DMS79 treated with DMSO at 0.1 percent for 48 hours (cell line): ENCODE measurements at regions not wholly inside any gene's neighbourhood (a gene's known extent, or its start where the extent isn't known, plus 50 kb on each side); places are given as distances from the start of the nearest gene placed in this dataset.

Source experiments
- DNase-seq: peaks from one replicate; lab custom pipeline; 2025; lab: John Stamatoyannopoulos, UW

DNA sequence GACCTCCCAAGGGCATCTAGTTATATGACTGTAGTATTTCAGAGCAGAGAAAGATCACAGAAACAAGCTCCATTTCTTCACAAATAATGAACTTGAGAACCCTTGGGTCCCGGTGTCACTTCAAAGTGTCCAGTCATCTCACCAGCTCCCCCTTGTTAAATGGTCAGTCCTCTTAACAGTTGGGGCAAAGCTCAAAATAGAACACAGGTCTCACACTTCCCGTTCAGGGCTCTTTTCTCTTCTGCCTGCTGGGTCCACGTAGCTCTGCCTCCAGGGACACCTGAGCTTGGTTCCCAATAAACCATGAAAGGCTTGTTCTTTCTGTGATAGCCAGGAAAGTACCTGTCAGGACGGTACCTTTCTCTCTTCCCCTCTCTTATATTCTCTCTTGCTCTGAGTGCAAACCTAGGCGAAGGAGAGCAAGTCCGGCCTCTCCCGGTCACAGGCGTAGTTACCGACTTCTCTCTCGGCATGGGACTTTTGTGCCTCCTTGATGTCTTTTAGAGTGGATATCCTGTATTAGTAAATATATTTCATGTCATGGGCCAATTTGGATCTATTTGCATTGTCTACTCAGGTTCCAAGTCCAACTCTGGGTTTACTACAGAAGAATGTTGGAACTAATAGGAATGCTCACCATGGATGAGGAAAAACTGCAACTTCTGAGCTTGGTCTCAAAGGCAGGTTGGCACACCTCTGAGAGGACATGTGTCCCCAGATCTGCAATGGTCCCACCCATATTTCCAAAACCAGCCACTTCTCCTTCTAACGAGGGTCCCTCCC, 118.8 kb upstream of the PARP11 start:
- DNase-seq = no peak

DNA sequence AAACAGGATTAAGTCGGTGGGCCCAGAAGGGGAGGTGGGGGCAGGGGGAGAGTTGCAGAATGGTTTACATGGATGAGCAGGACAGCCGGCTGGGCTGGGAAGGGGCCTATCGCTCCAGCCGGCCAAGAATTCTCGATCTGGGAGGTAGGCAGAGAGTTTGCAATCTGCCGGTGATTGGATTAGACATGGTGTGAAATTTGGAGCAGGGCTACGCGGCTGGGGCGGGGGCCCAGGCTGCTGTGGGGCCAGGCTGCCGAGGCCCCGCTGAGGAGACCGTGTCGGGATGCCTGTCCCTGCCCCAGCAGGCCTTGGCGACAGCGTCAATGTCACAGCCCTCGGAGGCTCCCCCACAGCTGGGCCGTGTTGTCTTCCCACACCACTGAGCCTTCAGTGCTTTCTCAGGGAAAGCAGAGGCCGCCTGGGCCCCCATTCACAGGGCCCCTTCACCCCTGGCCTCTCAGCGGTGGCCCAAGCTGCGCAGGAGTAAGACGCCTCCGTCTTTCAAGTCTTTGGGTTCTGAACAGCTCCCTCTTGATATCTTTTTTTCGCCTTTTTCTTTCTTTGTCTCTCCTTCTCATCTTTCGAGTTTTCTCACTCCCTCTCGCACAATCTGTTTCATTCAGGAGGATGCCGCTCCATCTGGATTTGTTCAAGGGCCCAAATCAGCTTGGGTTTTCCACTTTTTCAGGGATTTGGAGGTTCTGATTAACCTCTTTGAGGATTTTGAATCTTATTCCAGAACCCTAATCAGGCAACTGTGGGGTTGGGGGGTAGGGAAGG, 117.5 kb upstream of the PARP11 start:
- no peak for DNase-seq

DNA sequence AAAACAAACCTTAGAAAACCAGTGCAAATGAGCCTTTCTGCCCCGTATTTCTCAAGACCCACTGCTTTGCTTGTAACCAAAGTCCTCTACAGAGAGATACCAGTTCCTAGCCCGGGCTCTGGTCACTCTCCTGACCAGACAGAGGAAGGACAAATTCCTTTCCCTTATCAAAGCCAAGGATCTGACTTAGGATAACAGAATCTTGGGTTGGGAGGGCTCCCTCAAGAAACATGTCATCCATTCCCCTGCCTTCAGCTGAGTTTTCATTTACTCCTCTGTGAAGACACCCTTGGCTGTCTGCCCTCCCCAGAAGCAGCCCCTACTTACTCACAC, 116.0 kb upstream of the PARP11 start:
- DNase-seq = no peak

DNA sequence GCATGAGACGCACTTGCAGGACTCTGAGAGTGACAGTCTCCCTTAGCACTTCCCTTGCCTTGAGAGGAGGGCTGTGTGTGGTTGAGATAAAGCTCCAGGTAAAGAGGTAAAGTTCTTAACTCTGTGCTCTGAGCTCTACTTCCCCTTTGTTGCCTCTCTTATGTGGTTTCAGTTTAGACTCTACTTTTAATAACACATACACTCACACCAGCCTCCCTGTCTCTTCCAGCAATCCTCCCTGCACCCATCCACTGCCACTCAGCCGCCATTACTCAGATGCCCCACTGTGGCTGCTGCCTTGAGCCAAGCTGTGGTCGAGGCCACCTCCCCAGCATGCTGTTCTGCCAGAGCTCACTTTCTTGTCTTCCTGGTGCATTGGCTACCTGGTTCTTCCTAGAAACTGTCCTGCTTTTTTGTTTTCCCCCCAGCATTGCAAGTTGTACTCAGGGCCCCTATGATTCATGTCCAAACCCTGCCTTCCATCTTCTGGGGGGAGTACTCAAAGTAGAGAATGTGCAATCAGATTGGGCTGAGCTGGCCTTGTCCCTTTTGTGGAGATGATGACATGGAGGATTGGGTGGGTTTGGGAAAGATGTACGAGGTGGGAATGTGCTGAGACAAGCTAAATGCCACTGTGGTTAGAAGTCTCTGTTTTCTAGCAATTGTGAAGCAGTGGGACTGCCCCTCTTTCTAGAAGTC, 115.5 kb upstream of the PARP11 start:
- DNase-seq = no peak

DNA sequence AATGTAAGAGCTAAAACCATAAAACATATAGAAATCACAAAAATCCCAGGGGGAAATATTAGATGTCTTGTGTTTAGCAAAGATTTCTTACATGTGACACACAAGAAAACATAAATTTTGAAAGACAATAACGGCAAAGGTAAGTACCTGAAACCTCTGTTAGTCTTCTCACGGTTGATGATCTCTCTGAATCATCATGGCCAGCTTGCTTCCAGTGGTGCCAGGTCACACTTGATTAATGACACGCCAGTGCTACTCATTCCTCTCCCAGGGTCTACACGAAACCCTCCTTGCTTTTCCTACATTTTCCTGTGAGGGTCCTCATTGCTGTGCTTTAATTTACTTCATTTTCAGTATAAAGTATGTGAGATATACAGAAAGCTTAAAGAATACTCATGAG, 114.4 kb upstream of the PARP11 start:
- no peak for DNase-seq

DNA sequence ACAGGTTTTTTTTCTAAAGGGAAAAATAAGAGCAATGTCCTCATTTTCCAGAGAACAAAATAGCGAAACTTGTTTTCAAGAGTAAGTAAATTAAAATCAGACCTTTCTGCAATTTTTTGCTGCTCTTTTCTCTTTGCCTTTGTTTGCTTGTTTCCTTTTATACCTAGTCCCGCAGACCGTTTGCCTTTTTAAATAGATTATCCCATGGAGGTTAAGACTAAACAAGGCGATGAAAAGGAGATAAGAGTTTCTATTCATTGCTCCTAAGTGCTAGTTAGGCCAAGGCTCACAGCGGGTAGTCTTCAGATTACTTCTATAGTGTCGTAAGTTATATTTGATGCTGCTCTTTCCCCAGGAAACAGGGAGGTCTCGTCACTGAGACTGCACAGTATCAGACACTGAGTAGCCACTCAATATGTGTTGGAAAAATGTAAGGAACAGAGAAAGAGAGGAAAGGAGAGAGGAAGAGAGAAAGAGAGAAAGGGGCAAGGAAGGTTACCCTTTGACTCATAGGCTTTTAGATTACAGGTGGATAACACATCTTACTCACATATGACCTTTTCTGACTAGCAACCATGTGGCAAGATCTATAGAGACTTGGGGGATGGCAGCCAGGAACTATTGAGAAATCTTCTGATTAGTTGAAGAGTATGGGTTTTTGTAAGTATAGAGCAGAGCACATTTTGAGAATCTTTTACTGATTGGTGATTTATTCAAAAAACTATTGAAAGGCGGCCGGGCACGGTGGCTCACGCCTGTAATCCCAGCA, 107.5 kb upstream of the PARP11 start:
- DNase-seq = no peak

DNA sequence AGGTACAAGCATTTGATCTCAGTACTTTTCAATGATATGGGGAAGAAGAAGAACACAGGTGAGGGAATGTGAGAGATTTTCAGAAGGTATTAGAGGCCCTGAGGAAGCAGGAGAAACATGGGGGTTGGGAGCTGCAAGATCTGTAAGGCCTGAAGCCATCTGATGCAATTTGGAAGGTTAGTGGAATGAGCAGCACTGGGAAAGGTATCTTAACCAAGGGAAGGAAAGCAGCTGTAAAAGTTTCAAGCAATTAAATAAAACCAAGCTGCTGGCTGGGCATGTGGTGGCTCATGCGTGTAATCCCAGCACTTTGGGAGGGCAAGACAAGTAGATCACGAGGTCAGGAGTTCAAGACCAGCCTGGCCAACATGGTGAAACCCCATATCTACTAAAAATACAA, 104.4 kb upstream of the PARP11 start:
- DNase-seq = no peak

DNA sequence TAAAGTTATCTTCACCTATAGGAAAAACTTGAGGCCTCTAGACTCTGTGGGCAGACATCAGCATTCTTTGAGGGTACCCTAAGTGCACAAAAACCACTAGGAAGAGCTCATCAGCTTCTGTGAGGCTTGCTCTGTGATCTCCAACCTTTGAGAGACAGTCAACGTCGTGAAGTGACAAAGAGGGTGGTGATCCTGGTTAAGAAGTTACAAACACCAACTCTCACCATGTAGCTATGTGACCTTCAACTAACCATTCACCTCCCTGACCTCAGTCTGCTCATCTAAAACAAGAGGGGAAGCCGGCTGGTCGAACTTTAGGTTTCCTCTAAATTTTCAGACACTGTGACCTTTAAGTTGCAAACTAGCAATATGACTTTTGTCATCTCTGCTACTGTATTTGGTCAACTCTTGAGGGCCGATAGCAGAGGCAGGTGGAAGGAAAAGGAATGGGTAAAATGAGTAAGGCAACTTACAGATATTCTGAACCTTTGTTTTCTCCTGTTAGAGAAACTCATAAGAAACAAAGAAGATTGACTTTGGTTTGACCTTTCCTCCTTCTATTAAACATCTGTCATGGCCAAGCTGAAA, 103.2 kb upstream of the PARP11 start:
- DNase-seq = no peak

DNA sequence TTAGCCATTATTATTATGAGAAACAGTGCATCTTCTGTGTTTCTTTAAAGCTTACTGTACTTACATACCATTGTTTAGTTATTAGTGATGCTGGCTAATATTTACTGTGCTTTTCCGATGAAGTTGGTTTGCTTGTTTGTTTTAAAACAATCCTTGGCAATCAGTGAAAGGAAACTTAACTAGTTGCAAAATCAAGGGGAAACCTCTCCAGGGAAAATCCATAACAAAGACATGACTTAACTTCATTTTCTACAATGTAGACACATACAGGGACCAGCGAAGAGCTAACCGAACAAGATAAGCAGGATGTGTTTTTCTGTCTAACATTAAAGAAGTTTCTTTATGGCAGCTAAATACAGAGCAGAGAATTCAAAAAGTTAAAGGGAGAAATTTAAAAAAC, 102.5 kb upstream of the PARP11 start:
- no peak for DNase-seq

DNA sequence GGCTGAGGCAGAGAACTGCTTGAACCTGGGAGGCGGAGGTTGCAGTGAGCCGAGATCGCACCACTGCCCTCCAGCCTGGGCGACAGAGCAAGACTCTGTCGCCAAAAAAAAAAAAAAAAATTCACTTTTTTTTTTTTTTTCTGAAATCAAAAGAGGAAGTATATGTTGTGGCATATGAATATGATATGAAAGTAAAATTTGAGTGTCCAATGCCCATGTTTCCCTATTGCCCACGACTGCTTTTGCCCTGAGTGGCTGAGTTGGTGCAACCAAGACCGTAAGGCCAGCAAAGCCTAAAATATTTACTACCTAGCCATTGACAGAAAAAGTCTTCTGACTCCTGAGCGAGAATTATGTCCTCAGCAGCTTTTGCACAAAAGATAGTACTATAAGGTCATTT, 101.7 kb upstream of the PARP11 start:
- DNase-seq = no peak

DNA sequence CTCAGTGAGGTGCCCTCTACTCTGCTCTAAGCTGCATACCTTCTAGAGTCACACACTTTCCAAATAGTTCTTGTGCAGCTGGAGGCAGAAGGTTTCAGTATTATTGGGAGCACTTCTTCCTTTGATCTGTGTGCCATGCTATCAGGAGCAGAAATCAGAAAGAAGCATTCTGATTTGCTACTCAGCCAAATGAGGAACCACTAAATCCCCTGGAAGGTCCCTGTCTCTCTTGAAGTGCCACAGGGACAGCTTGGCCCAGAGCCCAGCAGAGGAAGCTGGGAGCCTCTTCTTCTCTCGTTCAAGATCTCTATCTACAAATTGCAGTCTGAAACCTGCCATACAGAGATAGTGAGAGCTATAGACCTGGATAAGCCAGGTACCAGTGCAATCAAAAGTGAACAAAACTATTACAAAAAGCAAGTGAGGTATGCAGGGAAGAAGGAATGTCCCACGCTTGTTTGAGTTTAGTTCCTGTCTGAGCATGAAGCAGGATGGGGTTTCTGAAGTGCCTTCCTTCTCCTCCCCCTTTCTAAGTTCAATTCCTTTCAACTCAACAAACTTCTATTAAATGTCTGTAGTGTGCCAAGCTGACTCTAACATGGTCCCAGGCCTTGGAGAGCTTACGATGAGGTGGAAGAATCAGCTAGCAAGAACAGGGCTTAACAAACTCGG, 100.9 kb upstream of the PARP11 start:
- DNase-seq = no peak

DNA sequence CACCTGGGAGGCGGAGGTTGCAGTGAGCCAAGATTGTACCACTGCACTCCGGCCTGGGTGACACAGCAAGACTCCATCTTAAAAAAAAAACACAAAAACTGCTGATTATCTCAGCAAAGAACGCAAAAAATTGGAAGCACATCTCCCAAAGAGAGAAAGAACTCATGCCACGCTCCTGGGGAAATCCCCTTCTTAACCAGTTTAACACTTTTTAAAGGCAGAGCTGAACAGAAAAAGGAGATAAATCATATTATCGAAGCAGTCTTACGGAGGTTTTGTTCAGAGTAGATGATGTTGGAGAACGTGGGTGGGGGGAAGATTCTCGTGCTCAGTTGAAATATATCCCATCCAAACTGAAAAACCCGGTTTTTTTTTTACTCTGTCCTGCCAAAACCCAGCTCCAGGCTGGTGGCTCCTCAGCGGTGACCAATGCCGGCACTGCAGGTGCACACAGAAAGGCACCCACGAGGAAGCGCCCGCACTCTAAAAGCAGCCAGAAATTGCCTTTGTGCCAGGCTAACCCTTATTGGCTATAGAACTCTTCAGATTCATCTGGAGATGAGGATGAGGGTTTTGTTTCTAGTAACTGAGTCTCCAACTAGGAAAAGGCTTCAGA, 100.2 kb upstream of the PARP11 start:
- no peak for DNase-seq

DNA sequence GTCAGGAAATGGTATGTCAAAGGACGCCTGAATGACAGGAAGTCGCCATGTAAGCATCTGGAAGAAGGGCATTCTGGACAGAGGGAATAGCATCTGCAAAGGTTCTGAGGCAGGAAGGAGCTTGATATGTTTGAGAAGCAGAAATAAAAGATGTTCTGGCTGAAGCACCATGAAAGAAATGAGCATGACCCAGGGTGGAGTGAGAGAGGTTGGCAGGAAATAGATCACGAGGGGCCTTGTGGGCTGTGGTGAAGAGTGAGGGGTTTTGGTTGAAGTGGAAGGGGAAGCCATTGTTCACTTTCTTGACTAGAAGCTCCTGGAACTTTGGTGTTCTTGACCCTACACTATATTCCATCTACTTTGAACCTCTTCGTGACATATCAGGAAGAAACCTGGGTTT, 99.4 kb upstream of the PARP11 start:
- no peak for DNase-seq

DNA sequence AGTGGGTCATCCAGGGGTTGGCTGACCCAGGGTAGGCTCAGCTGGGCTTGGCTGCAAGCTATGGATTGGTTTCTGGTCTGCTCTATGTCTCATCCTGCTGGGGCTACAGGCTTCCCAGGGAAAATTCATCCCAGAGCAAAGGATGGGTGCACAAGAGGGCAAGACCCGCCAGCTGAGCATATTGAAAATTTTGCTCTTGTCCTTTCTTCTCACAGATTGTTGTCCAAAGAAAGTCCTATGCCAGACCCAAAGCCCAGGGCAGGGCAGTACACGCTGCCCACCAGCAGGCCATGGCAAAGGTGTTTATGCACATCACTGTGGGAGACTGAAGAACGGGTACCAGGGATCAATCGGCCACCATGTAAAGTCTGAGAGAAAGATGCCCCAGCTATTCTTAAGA, 95.3 kb upstream of the PARP11 start:
- DNase-seq = no peak

DNA sequence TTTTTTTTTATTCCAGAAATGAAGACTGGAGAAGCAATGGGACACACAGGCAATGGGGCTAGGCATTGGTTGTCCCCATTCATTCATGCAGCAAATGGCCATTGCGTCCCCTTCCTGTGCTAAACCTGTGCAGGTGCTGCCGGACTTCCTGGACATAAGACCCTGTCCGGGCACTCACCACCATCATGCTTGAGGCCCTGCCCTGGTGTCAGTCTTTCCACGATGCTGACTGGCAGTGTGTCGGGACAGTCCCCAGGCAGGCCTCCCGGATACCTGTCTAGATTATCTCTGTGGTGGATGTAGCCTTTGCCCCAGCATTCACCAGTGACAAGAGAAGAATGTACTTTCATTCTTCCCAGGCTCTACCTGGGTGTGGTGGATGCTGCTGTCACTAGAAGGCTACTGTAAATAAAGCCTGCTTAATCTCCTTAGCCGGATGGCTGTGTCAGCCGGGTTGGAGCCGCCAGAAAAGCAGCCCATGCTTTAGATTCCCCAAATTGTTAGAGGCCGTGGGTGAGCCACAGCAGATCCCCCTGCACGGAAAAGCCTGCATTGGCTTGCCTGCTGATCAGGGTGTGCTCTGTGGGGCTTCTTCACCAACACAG, 94.5 kb upstream of the PARP11 start:
- DNase-seq = no peak

DNA sequence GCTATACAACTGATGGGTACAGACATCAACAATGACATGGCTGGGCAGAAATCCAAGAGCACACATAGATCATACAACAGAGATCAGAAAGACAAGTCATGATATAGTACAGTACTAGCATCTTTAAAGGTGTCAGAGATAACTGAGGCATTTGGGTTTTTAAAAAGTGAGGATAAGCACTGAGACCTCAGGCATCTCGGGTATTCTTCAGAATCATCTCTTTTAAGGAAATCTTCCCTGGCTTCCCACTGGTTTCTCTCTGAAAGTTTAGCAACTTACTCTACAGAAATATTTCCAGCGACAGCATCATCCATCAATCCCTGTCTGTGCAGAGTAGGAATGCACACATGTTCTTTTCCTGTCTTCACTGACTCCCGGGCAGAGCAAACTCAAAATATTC, 93.2 kb upstream of the PARP11 start:
- DNase-seq = no peak

DNA sequence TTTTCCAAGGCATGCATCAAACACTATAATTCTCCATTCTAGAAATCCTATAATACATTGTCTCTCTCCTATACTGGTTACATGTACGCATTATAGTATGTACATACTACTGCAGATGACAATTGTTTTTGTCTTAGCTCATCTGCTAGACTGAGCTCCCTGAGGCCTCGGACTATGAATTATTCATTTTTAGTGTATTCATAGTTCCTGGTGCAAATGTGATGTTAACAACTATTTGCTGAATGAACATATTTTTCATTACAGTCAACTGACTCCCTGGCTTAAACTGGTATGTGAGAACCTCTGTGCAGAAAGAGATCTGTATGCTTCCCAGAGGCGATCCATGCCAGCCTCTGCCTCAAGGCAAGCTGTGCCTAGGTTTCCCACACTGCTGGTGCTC, 91.8 kb upstream of the PARP11 start:
- DNase-seq = no peak

DNA sequence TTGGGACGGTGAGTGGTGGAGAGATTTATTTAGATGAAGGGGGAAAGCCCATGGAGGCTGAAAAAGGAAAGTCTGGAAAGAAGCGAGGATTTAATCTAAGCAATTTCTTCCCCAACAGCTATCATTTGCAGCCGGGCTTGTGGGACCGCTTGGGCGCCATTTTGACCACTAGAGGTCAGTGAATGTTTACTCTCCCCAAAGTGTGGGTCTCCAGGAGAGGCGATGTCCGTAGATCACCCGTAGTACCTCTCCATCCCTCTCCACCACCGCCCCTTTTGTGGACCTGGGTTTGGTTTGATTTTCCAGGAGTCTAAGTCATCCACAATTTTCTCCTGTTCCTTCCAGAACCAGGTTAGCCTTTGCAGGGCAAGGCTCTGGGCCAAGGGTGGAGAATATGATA, 91.2 kb upstream of the PARP11 start:
- DNase-seq = no peak

DNA sequence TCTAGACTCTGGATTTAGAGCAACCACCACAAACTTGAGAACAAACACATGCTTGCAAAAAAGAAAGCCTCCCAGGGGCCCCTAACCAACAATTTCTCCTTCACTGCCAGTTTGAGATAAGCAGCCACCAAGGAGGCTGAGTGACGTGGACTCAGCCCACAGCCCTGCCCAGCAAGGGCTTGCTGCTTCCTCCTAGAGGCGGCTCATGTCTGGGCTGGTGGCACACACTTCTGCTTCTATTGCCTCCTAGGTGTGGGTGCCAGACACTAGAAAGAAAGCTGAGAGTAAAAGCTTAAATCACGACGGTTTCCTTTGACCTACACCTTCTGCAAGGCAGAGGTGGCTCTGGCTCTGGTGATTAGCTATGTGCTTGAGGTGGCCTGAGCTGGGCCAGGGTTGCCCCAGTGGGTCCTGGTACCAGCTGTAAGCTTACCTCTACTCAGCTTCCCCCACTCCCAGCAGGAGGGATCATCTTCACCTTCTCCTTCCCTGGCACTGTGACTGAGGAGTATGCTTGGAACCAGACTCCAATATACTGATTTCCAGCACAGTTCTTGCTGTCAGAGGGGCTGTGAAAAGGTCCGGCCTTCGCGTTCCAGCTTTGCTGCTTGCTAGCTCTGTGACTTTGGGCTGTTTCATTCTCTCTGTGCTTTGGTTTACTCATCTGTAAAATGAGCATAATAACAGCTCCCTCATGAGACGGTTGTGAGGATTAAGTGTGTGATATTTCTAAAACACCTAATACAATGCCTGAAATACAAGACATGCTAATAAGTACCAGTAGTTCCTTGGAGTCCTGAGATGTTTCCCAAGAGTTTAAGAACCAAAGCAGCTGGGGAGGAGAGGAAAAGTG, 89.7 kb upstream of the PARP11 start:
- no peak for DNase-seq

DNA sequence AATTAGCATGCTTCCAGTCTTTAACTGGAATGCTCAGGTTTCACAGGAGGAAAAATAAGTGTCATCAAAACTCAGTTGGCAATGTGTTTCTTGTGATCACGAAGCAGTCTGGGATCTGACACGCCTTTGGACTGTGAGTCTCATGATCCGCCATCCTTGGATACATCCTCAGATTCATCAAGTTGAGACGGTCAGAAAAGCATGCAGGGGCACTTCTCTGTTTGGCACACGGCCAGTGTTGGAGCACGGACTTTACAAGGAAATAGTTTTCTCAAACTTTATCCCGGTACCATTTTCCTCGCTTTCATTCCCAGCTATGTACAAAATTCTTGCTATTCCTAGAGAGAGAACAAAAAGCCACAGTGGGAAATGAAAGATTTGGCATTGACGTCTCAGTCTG, 88.4 kb upstream of the PARP11 start:
- DNase-seq = no peak
